A549 (cell line): ENCODE measurements at regions not wholly inside any gene's neighbourhood (a gene's known extent, or its start where the extent isn't known, plus 50 kb on each side); places are given as distances from the start of the nearest gene placed in this dataset.

Experiments used
- ATAC-seq, 2 experiments: fragments of 200-7000 bp in 1 of 2; fragments of >200 bp in 1 of 2; cut with Nextera tagmentation in 1 of 2; cut with Tn5 transposase in 1 of 2; 3 replicates each; pipeline versions ENCODE4 v1.8.0 to v1.9.1; 2018 to 2020; ENCODE audit warnings: mild to moderate bottlenecking in 1 of 2, moderate library complexity in 1 of 2
- CTCF ChIA-PET: fragments of 300-600 bp; sonication (Branson Sonifier 250); formaldehyde crosslinking; extraction: SDS; loops from one replicate; lab custom pipeline; 2021; ENCODE audit warnings: antibody characterized with exemption, inconsistent platforms; lab: Yijun Ruan, JAX
- POLR2A ChIA-PET: fragments of 350-600 bp; formaldehyde crosslinking; extraction: SDS; loops from one replicate; lab custom pipeline; 2021; ENCODE audit warnings: antibody characterized with exemption, inconsistent platforms; lab: Yijun Ruan, JAX
- DNase-seq, 2 experiments: peaks; one replicate each; pipeline versions ENCODE4 v3.0.0 to v3.0.0-alpha.2; 2011 to 2016; ENCODE audit warnings: low read depth in 1 of 2, low spot score in 1 of 2
- FAIRE-seq: peaks from 2 replicates; lab custom pipeline; 2011; peaks lifted over from hg19 to GRCh38; lab: Jason Lieb, UNC
- H3K27ac ChIP-seq, 2 experiments: fragments of >200 bp; sonication (Bioruptor Twin); formaldehyde crosslinking; 3 replicates each; pipeline ENCODE4 v1.5.1; 2016 to 2017
- H3K4me1 ChIP-seq: fragments of >200 bp; sonication (Bioruptor Twin); formaldehyde crosslinking; 3 replicates; pipeline ENCODE4 v1.6.1; 2016
- H3K4me2 ChIP-seq: fragments of >200 bp; sonication (Bioruptor Twin); formaldehyde crosslinking; 3 replicates; pipeline ENCODE4 v1.6.1; 2016
- H3K4me3 ChIP-seq: fragments of >200 bp; sonication (Bioruptor Twin); formaldehyde crosslinking; 3 replicates; pipeline ENCODE4 v1.5.1; 2016
- H3K9me3 ChIP-seq: fragments of >200 bp; sonication (Bioruptor Twin); formaldehyde crosslinking; 3 replicates; pipeline ENCODE4 v1.6.1; 2016
- BCL3 ChIP-seq: fragments of >200 bp; sonication (Bioruptor Twin); formaldehyde crosslinking; IDR thresholded peaks from 3 replicates; pipeline ENCODE4 v1.6.1; 2016
- BHLHE40 ChIP-seq: IDR thresholded peaks from 2 replicates; pipeline ENCODE4 v1.6.1; 2012; ENCODE audit warnings: low read depth, low read length, inconsistent platforms
- CBX2 ChIP-seq: fragments of 200-600 bp; sonication (generic); IDR thresholded peaks from 2 replicates; pipeline ENCODE4 v1.6.1; 2016; ENCODE audit warnings: low read depth, mild to moderate bottlenecking, borderline replicate concordance
- CEBPB ChIP-seq, 2 experiments: fragments of >200 bp in 1 of 2; sonication (Bioruptor Twin) in 1 of 2; formaldehyde crosslinking in 1 of 2; IDR thresholded peaks; 2 replicates each; pipeline ENCODE4 v1.6.1; 2012 to 2016
- ESRRA ChIP-seq: fragments of 150-350 bp; IDR thresholded peaks from 2 replicates; pipeline ENCODE4 v1.6.1; 2014; ENCODE audit warnings: mild to moderate bottlenecking, low read length, borderline replicate concordance
- FOSB ChIP-seq: fragments of 250-450 bp; sonication (Bioruptor Pico); IDR thresholded peaks from 2 replicates; pipeline ENCODE4 v1.5.0; 2020; ENCODE audit warnings: mild to moderate bottlenecking, moderate library complexity
- HMGXB4 ChIP-seq: fragments of 250-450 bp; sonication (Bioruptor Pico); IDR thresholded peaks from 2 replicates; pipeline ENCODE4 v1.5.0; 2021; ENCODE audit warnings: mild to moderate bottlenecking, moderate library complexity, borderline replicate concordance
- HOXB13 ChIP-seq: fragments of 250-450 bp; sonication (Bioruptor Pico); IDR thresholded peaks from 2 replicates; pipeline ENCODE4 v1.5.0; 2020; ENCODE audit warnings: low read depth, mild to moderate bottlenecking, moderate library complexity
- KDM1A ChIP-seq: fragments of 200-600 bp; sonication (generic); IDR thresholded peaks from 2 replicates; pipeline ENCODE4 v1.6.1; 2016; ENCODE audit warnings: low read depth, mild to moderate bottlenecking
- MAFK ChIP-seq: fragments of 450-650 bp; IDR thresholded peaks from 2 replicates; pipeline ENCODE4 v1.6.1; 2014; ENCODE audit not compliant: partially characterized antibody
- NPAS2 ChIP-seq: fragments of 250-450 bp; sonication (Bioruptor Pico); IDR thresholded peaks from 2 replicates; pipeline ENCODE4 v1.8.0; 2022; ENCODE audit warnings: mild to moderate bottlenecking, moderate library complexity, borderline replicate concordance
- POLR2A ChIP-seq: IDR thresholded peaks from 2 replicates; pipeline ENCODE4 v1.6.1; 2012; ENCODE audit warnings: mild to moderate bottlenecking, low read length
- RARB ChIP-seq: fragments of 250-450 bp; sonication (Bioruptor Pico); IDR thresholded peaks from 2 replicates; pipeline ENCODE4 v1.8.0; 2021; ENCODE audit warnings: mild to moderate bottlenecking, moderate library complexity
- RCOR1 ChIP-seq: fragments of 150-350 bp; IDR thresholded peaks from 2 replicates; pipeline ENCODE4 v1.6.1; 2014; ENCODE audit warnings: antibody characterized with exemption, low read length, low read depth
- REST ChIP-seq: fragments of 200-600 bp; sonication (generic); IDR thresholded peaks from 2 replicates; pipeline ENCODE4 v1.6.1; 2016; ENCODE audit warnings: antibody characterized with exemption, mild to moderate bottlenecking, moderate library complexity
- RFX5 ChIP-seq: fragments of 450-650 bp; IDR thresholded peaks from 2 replicates; pipeline ENCODE4 v1.7.1; 2014; ENCODE audit warnings: antibody characterized with exemption, mild to moderate bottlenecking, moderate library complexity
- ZC3H11A ChIP-seq: fragments of 450-650 bp; IDR thresholded peaks from 2 replicates; pipeline ENCODE4 v1.6.1; 2014; ENCODE audit warnings: antibody characterized with exemption, mild to moderate bottlenecking
- WGBS: methylation state at CpG from one replicate; pipeline ENCODE4 v1.1.6; 2017; ENCODE audit errors: missing lambda C conversion rate; 5-methylcytosine and 5-hydroxymethylcytosine counted together
- TF ChIP-seq, protein P1 (sequence below): fragments of 250-450 bp; sonication (Bioruptor Pico); IDR thresholded peaks from 2 replicates; pipeline ENCODE4 v1.5.0; 2020; ENCODE audit warnings: low read depth, mild to moderate bottlenecking, moderate library complexity
- TF ChIP-seq, protein P2 (sequence below): IDR thresholded peaks from 2 replicates; pipeline ENCODE4 v1.6.1; 2012; ENCODE audit warnings: low read depth, borderline replicate concordance

- peak overlapping the region; percentile 82 to 89 for H3K27ac ChIP-seq
These were observed 362.7 kb downstream of the RND3 start for GRCh38 chr2:150124739-150125138.

DNA sequence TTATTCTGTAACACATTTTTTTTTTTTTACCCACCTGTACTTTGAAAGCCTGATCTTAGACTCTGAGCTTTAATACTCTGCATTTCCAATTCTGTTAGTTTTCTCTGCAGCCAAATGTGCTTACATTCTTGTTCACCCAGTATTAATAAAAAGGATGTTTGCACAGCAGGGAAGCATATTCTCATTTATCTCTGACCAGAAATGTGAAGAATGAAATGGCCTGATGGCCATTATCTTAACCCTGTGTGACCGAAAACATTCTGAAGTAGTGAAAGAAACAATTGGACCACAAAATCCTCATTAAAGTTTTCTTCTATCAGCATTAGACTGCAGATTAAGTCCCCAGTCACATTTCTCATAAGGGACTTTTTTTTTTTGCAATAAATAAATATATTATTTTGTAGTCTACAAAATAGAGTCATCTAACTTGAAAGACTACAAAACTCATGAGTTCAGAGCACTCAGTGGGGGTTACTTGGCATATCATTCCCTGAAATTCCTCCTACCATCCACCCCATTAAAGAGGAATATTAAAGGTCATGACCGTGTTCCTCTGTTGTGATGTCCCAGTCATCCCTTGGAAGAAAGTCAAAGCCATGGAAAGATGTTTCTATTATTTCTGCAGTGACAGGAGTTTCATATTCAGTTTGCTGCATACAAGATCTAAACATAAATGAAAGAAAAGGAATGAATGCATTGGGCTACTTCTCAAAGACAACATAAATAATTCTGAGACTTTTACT lies 364.4 kb downstream of the RND3 start:
- Histone ChIP-seq H3K4me3 (no peak overlapping the region), H3K4me2 (peak overlapping the region; percentile 60), H3K9me3 (no peaks in the 10 kb centered on the region)
- peak in 1 of 2 experiments; percentile 31 for DNase-seq
- CTCF ChIA-PET, result no interaction called here
- WGBS, result 42% methylated on average over 2 of the region's 2 CpGs
- TF ChIP-seq RCOR1, result no peak
- no peak for TF ChIP-seq POLR2A
- no peak for TF ChIP-seq BCL3
- TF ChIP-seq CEBPB (IDR thresholded peaks at IDR 0.05), result no peak
- TF ChIP-seq, protein P1, sequence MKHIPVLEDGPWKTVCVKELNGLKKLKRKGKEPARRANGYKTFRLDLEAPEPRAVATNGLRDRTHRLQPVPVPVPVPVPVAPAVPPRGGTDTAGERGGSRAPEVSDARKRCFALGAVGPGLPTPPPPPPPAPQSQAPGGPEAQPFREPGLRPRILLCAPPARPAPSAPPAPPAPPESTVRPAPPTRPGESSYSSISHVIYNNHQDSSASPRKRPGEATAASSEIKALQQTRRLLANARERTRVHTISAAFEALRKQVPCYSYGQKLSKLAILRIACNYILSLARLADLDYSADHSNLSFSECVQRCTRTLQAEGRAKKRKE (CRISPR knock-in tag), result no peak
- no peak for TF ChIP-seq MAFK
- no peak for TF ChIP-seq RARB (CRISPR knock-in tag)
- TF ChIP-seq REST, result no peak
- no peak for TF ChIP-seq ESRRA
- TF ChIP-seq, all 56 proteins: peak for 0
- Histone ChIP-seq H3K27ac (peak overlapping the region; percentile 82 to 89), H3K4me1 (peaks cover 73% of the 10 kb centered on the region)
- POLR2A ChIA-PET, result no interaction called here
- no peak for ATAC-seq
- FAIRE-seq, result no peak

More at GRCh38 chr2:150124739-150125138, 362.7 kb downstream of the RND3 start:
- Histone ChIP-seq H3K4me1 (peaks cover 72% of the 10 kb centered on the region), H3K4me3 (no peak overlapping the region), H3K4me2 (peak overlapping the region; percentile 60), H3K9me3 (0 out of 3 replicates have a peak, but pooled peaks cover 13% of the 10 kb centered on the region)
- DNase-seq, result no peak
- POLR2A ChIA-PET, result no interaction called here
- CTCF ChIA-PET, result no interaction called here
- ATAC-seq, result no peak
- TF ChIP-seq RFX5, result no peak
- TF ChIP-seq KDM1A, result no peak
- TF ChIP-seq FOSB (CRISPR knock-in tag), result no peak
- TF ChIP-seq, protein P2, sequence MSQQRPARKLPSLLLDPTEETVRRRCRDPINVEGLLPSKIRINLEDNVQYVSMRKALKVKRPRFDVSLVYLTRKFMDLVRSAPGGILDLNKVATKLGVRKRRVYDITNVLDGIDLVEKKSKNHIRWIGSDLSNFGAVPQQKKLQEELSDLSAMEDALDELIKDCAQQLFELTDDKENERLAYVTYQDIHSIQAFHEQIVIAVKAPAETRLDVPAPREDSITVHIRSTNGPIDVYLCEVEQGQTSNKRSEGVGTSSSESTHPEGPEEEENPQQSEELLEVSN, result no peak
- no peak for TF ChIP-seq HOXB13
- TF ChIP-seq HMGXB4 (CRISPR knock-in tag), result no peak
- TF ChIP-seq BHLHE40, result no peak
- TF ChIP-seq ZC3H11A, result no peak
- no peak for TF ChIP-seq CBX2
- TF ChIP-seq NPAS2 (CRISPR knock-in tag), result no peak
- no peak for FAIRE-seq
